CD8-positive, alpha-beta memory T cell (primary cell): ENCODE measurements at regions not wholly inside any gene's neighbourhood (a gene's known extent, or its start where the extent isn't known, plus 50 kb on each side); places are given as distances from the start of the nearest gene placed in this dataset.

Experiments
- CTCF ChIA-PET: fragments of 350-600 bp; sonication (Branson Sonifier 250); formaldehyde crosslinking; loops from one replicate; lab custom pipeline; 2021; ENCODE audit warnings: antibody characterized with exemption; lab: Charles Lee
- POLR2A ChIA-PET: fragments of 350-600 bp; sonication (Branson Sonifier 250); formaldehyde crosslinking; loops from one replicate; lab custom pipeline; 2021; ENCODE audit warnings: antibody characterized with exemption; lab: Charles Lee
- DNase-seq, 5 donors: peaks; one replicate each; pipeline versions ENCODE4 v3.0.0 to v3.0.0-alpha.2; 2020 to 2022; ENCODE audit warnings: mixed read lengths in 1 of 5
- H3K27ac ChIP-seq: one replicate; pipeline ENCODE4 v1.7.0; 2013; ENCODE audit warnings: low read depth, mild to moderate bottlenecking, low read length, moderate library complexity
- H3K27me3 ChIP-seq: 2 replicates; pipeline ENCODE4 v1.7.0; 2013; ENCODE audit warnings: low read length, mild to moderate bottlenecking; ENCODE audit not compliant: insufficient read depth, poor library complexity, severe bottlenecking
- H3K36me3 ChIP-seq: 2 replicates; pipeline ENCODE4 v1.7.0; 2013; ENCODE audit warnings: mild to moderate bottlenecking, low read length, moderate library complexity; ENCODE audit not compliant: insufficient read depth
- H3K4me1 ChIP-seq: 2 replicates; pipeline ENCODE4 v1.7.0; 2013; ENCODE audit warnings: mild to moderate bottlenecking, low read length, moderate library complexity; ENCODE audit not compliant: insufficient read depth
- H3K4me3 ChIP-seq: 2 replicates; pipeline ENCODE4 v1.7.0; 2013; ENCODE audit warnings: mild to moderate bottlenecking, low read length
- H3K9me3 ChIP-seq: 2 replicates; pipeline ENCODE4 v1.7.0; 2013; ENCODE audit warnings: mild to moderate bottlenecking, low read length
- H3K27ac Mint-ChIP-seq, 8 donors: one replicate each; pipeline ENCODE4 v1.8.0; 2020 to 2021; ENCODE audit warnings: mixed read lengths in 8 of 8, mild to moderate bottlenecking in 6 of 8, inconsistent platforms in 3 of 8, moderate library complexity in 3 of 8
- H3K27me3 Mint-ChIP-seq, 2 donors: one replicate each; pipeline ENCODE4 v1.8.0; 2020 to 2021; ENCODE audit warnings: mixed read lengths in 2 of 2, mild to moderate bottlenecking in 1 of 2, moderate library complexity in 1 of 2
- H3K36me3 Mint-ChIP-seq, 3 donors: one replicate each; pipeline ENCODE4 v1.8.0; 2020 to 2021; ENCODE audit warnings: mixed read lengths in 3 of 3, inconsistent platforms in 1 of 3, mild to moderate bottlenecking in 1 of 3
- H3K4me1 Mint-ChIP-seq, 3 donors: one replicate each; pipeline ENCODE4 v1.8.0; 2020 to 2021; ENCODE audit warnings: mixed read lengths in 3 of 3, inconsistent platforms in 1 of 3, mild to moderate bottlenecking in 1 of 3
- H3K4me3 Mint-ChIP-seq, 7 donors: one replicate each; pipeline ENCODE4 v1.8.0; 2020 to 2021; ENCODE audit warnings: mixed read lengths in 7 of 7, mild to moderate bottlenecking in 6 of 7, moderate library complexity in 4 of 7, inconsistent platforms in 2 of 7
- H3K9me3 Mint-ChIP-seq, 5 donors: one replicate each; pipeline ENCODE4 v1.8.0; 2020 to 2022; ENCODE audit warnings: mixed read lengths in 5 of 5, mild to moderate bottlenecking in 3 of 5, moderate library complexity in 2 of 5, inconsistent platforms in 1 of 5

DNA sequence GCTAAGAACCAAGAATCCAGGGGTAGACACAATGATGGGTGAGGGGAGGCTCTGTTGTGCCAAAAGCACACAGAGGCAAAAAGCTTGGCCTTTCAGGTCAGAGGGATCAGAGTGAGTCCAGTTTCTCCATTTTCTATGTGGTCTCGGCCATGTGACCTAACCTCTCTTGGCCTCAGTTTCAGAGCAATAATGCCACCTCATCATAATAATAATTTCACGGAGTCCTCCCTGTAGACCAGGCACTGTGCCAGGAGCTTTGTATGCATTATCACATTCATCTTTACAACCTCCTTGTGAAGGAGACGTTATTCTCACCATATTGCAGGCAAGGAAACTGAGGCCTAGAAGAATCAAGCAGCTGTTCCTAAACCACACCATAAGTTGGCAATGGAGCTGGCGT, 120.2 kb downstream of the WT1 start:
- no peaks in the 10 kb centered on the region for H3K9me3 Mint-ChIP-seq
- no peaks in the 10 kb centered on the region for H3K36me3 Mint-ChIP-seq
- DNase-seq, result no peak
- no peaks in the 10 kb centered on the region for H3K9me3 ChIP-seq
- H3K4me1 ChIP-seq, result no peaks in the 10 kb centered on the region
- ChIA-PET CTCF (interaction anchor here (0.9 to 1.3 kb wide), 2 partner anchors 13 to 18 kb away, joined by 3 to 5 read pairs; no protein-coding TSS in a partner anchor), POLR2A (no interaction called here)
- no peaks in the 10 kb centered on the region for H3K27me3 ChIP-seq
- H3K27ac Mint-ChIP-seq, result no peak overlapping the region
- H3K4me3 ChIP-seq, result no peak overlapping the region
- H3K4me1 Mint-ChIP-seq, result peaks cover 0 to 2% (median 0%) of the 10 kb centered on the region in 3 donors
- no peak overlapping the region for H3K4me3 Mint-ChIP-seq
- H3K27ac ChIP-seq, result no peak overlapping the region
- H3K27me3 Mint-ChIP-seq, result peaks cover 5 to 26% of the 10 kb centered on the region in 2 donors
- H3K36me3 ChIP-seq, result no peaks in the 10 kb centered on the region

DNA sequence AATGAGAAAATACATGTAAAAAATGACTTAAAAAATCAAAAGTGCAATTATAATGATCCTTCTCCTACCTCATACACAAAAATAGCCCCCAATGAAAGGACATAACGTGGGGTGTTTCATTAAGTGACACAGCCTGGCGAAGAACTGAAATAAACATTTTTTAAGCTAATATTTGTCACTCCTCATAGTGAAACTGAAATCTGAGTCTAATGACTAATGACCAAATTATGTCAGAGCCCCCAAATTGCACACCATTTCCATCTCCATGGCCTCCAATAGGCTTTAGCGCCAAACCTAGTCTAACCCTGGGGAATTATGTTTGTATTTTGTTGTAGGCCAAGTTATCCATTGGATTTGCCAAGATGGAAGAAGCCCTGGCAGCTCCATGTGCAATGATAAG, 119.1 kb downstream of the WT1 start:
- no peak overlapping the region for H3K4me3 Mint-ChIP-seq
- Histone ChIP-seq H3K27me3 (no peaks in the 10 kb centered on the region), H3K4me3 (no peak overlapping the region), H3K36me3 (no peaks in the 10 kb centered on the region), H3K27ac (no peak overlapping the region), H3K9me3 (no peaks in the 10 kb centered on the region), H3K4me1 (no peaks in the 10 kb centered on the region)
- ChIA-PET POLR2A (no interaction called here), CTCF (no interaction called here)
- no peaks in the 10 kb centered on the region for H3K9me3 Mint-ChIP-seq
- H3K4me1 Mint-ChIP-seq, result peaks cover 0 to 2% (median 0%) of the 10 kb centered on the region in 3 donors
- no peaks in the 10 kb centered on the region for H3K36me3 Mint-ChIP-seq
- DNase-seq, result no peak
- H3K27ac Mint-ChIP-seq, result no peak overlapping the region
- H3K27me3 Mint-ChIP-seq, result peaks cover 2 to 23% of the 10 kb centered on the region in 2 donors

DNA sequence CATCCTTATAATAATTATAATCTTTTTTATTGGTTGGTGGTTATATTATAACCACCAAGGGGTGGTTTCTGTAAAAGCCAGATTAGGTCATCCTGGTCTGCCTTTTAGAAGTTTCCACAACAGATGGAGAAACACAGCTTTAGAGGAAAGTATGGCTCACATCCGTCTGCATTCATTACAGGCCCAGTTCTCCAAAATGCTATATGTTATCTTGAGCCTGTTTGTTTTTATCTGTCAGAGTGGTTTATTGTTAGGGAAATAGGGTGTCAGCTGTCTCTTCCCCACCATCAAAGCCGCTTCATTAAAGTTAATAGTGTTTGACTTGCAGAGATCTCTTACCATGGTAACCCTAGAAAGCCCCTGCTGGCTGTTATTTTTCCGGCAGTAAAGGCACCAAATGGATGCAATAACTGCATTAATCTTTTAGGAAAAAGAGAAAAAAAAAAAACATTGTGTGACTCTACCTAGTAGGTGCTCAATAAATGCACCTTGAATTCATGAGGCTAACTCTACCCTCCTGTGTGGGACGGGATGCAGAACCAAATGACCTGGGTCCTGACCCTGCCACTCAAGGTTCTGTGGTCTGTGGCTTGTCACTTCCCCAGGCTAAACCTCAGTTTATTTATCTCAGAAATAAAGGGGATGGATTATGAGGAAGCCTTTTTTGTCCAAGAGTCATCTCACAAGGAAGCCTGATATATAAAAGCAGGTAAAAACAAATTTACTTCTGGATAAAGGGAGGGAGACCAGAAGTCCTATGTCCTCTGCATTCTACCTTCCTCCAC, 118.3 kb downstream of the WT1 start:
- H3K9me3 ChIP-seq, result no peaks in the 10 kb centered on the region
- H3K4me3 ChIP-seq, result no peak overlapping the region
- no peaks in the 10 kb centered on the region for H3K27me3 ChIP-seq
- Mint-ChIP-seq H3K9me3 (no peaks in the 10 kb centered on the region), H3K27me3 (peaks cover 0 to 20% of the 10 kb centered on the region in 2 donors), H3K36me3 (no peaks in the 10 kb centered on the region), H3K4me3 (no peak overlapping the region), H3K27ac (no peak overlapping the region), H3K4me1 (peaks cover 0 to 2% (median 0%) of the 10 kb centered on the region in 3 donors)
- POLR2A ChIA-PET, result no interaction called here
- H3K36me3 ChIP-seq, result no peaks in the 10 kb centered on the region
- CTCF ChIA-PET, result interaction anchor here (1.2 kb wide), 1 partner anchor 20 kb away, joined by 3 read pairs; no protein-coding TSS in a partner anchor
- DNase-seq, result no peak
- no peaks in the 10 kb centered on the region for H3K4me1 ChIP-seq
- H3K27ac ChIP-seq, result no peak overlapping the region

DNA sequence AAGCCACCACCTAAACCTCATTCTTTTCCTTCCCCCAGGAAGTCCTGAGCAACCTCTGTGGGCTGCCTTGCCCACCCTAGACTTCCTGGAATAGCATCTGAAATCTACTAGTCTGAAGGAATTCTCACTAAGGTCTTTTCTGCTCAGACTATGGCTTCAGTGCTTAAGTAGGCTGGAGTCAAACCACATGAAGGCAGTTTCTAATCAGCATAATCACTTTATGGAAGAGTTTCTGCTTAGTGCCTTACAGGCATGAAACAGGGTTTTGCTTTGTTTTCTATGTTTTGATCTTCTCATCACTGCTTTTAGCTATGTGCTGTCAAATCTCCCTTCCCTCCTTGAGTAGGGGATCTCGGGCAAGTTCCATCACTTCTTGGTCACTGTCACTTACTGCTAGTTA, 117.7 kb downstream of the WT1 start:
- CTCF ChIA-PET, result interaction anchor here (1.2 kb wide), 1 partner anchor 20 kb away, joined by 3 read pairs; no protein-coding TSS in a partner anchor
- Mint-ChIP-seq H3K27me3 (peaks cover 0 to 20% of the 10 kb centered on the region in 2 donors), H3K9me3 (peaks cover 0 to 2% (median 0%) of the 10 kb centered on the region in 5 donors), H3K36me3 (no peaks in the 10 kb centered on the region), H3K27ac (no peak overlapping the region), H3K4me1 (peaks cover 0 to 2% (median 0%) of the 10 kb centered on the region in 3 donors), H3K4me3 (no peak overlapping the region)
- DNase-seq, result no peak
- H3K27me3 ChIP-seq, result no peaks in the 10 kb centered on the region
- no peaks in the 10 kb centered on the region for H3K4me1 ChIP-seq
- POLR2A ChIA-PET, result no interaction called here
- H3K4me3 ChIP-seq, result no peak overlapping the region
- H3K9me3 ChIP-seq, result no peaks in the 10 kb centered on the region
- no peaks in the 10 kb centered on the region for H3K36me3 ChIP-seq
- no peak overlapping the region for H3K27ac ChIP-seq

DNA sequence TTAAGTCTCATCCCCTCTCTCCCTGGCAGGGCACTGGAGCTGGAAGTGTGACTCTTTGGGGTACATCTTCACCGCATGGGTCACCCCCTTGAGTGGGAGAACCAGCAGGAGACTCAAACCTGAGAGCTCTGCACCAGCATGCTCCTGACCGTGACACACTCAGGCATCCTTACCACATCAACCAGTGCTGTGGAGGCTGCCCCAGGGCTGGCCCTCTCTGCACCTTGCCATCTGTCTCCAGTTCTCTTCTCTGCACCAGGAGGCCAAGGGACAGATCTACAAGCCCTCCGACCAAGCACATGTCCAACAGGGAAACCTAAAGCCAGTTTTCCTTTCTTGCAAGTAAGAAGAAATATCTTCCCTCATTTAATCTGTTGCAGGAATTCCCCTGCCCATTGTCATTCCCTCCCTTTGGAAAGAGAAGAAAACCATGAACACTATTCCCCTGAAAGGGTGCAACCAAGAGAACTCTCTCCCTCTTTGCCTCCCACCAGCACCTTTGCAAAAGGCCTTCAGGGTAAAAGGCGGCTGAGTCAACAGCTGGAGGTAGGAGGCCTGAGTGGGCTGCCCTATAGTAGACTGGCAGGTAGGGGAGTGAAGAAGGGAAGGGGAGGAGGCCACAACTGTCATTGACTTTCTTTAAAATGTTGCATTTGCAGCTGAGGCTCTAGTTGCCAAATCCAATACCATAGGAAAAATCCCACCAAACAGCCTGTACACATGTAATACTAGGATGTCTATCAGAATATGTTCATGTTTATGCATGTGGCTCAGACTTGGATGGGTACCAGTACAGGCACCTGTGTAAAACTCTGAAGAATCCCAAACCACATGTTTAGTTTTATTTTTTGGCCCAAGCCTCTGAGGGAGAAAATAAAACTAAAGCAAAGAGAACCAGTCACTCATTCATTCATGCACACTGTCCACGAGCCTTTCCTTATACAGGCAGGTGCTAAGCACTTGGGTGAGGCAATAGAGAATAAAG, 117.0 kb downstream of the WT1 start:
- ChIA-PET CTCF (interaction anchor here (1.2 kb wide), 1 partner anchor 21 kb away, joined by 3 read pairs; no protein-coding TSS in a partner anchor), POLR2A (no interaction called here)
- no peak overlapping the region for H3K4me3 ChIP-seq
- Mint-ChIP-seq H3K27me3 (peaks cover 0 to 22% of the 10 kb centered on the region in 2 donors), H3K27ac (no peak overlapping the region), H3K4me3 (no peak overlapping the region), H3K36me3 (no peaks in the 10 kb centered on the region), H3K9me3 (peaks cover 0 to 2% (median 0%) of the 10 kb centered on the region in 5 donors), H3K4me1 (peaks cover 0 to 2% (median 0%) of the 10 kb centered on the region in 3 donors)
- DNase-seq, result no peak
- no peaks in the 10 kb centered on the region for H3K27me3 ChIP-seq
- H3K4me1 ChIP-seq, result no peaks in the 10 kb centered on the region
- H3K9me3 ChIP-seq, result no peaks in the 10 kb centered on the region
- no peaks in the 10 kb centered on the region for H3K36me3 ChIP-seq
- no peak overlapping the region for H3K27ac ChIP-seq

DNA sequence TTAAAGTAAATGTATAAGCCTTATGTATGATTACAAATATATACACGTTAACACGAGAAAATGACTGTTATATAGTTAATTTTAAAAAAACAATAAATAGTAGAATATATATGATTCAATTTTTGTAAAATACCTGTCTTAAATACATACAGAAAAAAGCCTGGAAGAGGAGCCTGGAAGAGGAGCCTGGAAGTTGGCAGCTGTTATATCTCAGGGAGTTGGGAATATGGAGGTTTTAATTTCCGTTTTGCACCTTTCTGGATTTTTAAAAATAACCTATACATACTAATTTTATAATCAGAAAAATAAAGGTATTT, 111.6 kb downstream of the WT1 start:
- CTCF ChIA-PET, result interaction anchor here (0.7 to 1.8 kb wide), 6 partner anchors 11 to 469 kb away, joined by 3 to 22 read pairs (median 3); no protein-coding TSS in a partner anchor
- H3K4me1 Mint-ChIP-seq, result no peaks in the 10 kb centered on the region
- no peak overlapping the region for H3K27ac ChIP-seq

DNA sequence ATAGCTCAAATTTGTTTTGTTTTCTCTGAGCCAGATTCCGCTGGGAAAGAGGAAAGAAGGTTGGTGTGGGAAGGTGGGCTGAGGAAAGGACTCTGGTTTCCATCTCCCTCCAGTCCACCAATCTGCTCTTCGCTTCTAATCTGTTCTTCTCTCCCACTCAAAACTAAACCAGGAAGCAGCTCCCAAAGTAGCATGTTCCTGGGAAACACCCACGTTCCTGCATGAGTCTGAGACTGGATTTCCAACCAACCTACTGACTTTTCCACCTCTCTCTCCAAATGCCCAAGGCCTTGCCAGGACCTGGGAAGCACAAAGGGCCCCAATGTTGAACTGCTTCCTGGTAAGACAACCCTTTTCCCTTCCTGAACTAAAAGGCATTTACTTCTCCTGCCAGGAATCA, 110.2 kb downstream of the WT1 start:
- Mint-ChIP-seq H3K4me3 (no peak overlapping the region), H3K36me3 (no peaks in the 10 kb centered on the region), H3K4me1 (no peaks in the 10 kb centered on the region), H3K9me3 (peaks cover 0 to 2% (median 0%) of the 10 kb centered on the region in 5 donors), H3K27ac (no peak overlapping the region), H3K27me3 (peaks cover 6 to 26% of the 10 kb centered on the region in 2 donors)
- ChIA-PET POLR2A (no interaction called here), CTCF (interaction anchor here (1.1 kb wide), 1 partner anchor 13 kb away, joined by 3 read pairs; no protein-coding TSS in a partner anchor)
- Histone ChIP-seq H3K27me3 (no peaks in the 10 kb centered on the region), H3K9me3 (no peaks in the 10 kb centered on the region), H3K4me1 (no peaks in the 10 kb centered on the region), H3K27ac (no peak overlapping the region), H3K36me3 (no peaks in the 10 kb centered on the region), H3K4me3 (no peak overlapping the region)
- DNase-seq, result no peak

More for the DNA sequence above, 111.6 kb downstream of the WT1 start:
- H3K9me3 Mint-ChIP-seq, result peaks cover 0 to 2% (median 0%) of the 10 kb centered on the region in 5 donors
- H3K27ac Mint-ChIP-seq, result no peak overlapping the region
- H3K27me3 ChIP-seq, result no peaks in the 10 kb centered on the region
- H3K36me3 Mint-ChIP-seq, result no peaks in the 10 kb centered on the region
- no peak overlapping the region for H3K4me3 Mint-ChIP-seq
- peaks cover 6 to 26% of the 10 kb centered on the region in 2 donors for H3K27me3 Mint-ChIP-seq
- no peak overlapping the region for H3K4me3 ChIP-seq
- no peaks in the 10 kb centered on the region for H3K36me3 ChIP-seq
- H3K4me1 ChIP-seq, result no peaks in the 10 kb centered on the region
- no peaks in the 10 kb centered on the region for H3K9me3 ChIP-seq
- DNase-seq, result no peak
- POLR2A ChIA-PET, result no interaction called here
